Fibroblast of skin of left biceps (primary cell): ENCODE measurements at regions not wholly inside any gene's neighbourhood (a gene's known extent, or its start where the extent isn't known, plus 50 kb on each side); places are given as distances from the start of the nearest gene placed in this dataset.

ENCODE experiments used
- DNase-seq, 2 experiments: peaks; one replicate each; pipeline ENCODE4 v3.0.0-alpha.2; 2013; ENCODE audit warnings: low read depth in 2 of 2

GRCh38 chr5:2335733-2336515, 415.6 kb downstream of the IRX2 start:
- no peak for DNase-seq

- DNase-seq: no peak
Measured at GRCh38 chr5:2335125-2335732, 416.2 kb downstream of the IRX2 start.

GRCh38 chr5:2334719-2335118, 416.8 kb downstream of the IRX2 start:
- DNase-seq: no peak

GRCh38 chr5:2333291-2333690, 418.2 kb downstream of the IRX2 start:
- no peak for DNase-seq

- no peak for DNase-seq
Measured at GRCh38 chr5:2332521-2332920, 419.0 kb downstream of the IRX2 start.

GRCh38 chr5:2330325-2331130, 420.9 kb downstream of the IRX2 start:
- no peak for DNase-seq

GRCh38 chr5:2329741-2330140, 421.7 kb downstream of the IRX2 start:
- no peak for DNase-seq

- DNase-seq: no peak
Measured at GRCh38 chr5:2326601-2327000, 424.9 kb downstream of the IRX2 start.

GRCh38 chr5:2324788-2325187, 426.7 kb downstream of the IRX2 start:
- no peak for DNase-seq

- DNase-seq: no peak
Measured at GRCh38 chr5:2320611-2321010, 430.9 kb downstream of the IRX2 start.

- no peak for DNase-seq
Measured at GRCh38 chr5:2317540-2317939, 433.9 kb downstream of the IRX2 start.

GRCh38 chr5:2311851-2312250, 429.1 kb upstream of the IRX4 start:
- no peak for DNase-seq

- no peak for DNase-seq
Measured at GRCh38 chr5:2310946-2311345, 428.2 kb upstream of the IRX4 start.

GRCh38 chr5:2307631-2308030, 424.9 kb upstream of the IRX4 start:
- DNase-seq: no peak

- DNase-seq: no peak
Measured at GRCh38 chr5:2306711-2307110, 424.0 kb upstream of the IRX4 start.

- no peak for DNase-seq
Measured at GRCh38 chr5:2303431-2304100, 420.8 kb upstream of the IRX4 start.

- DNase-seq: no peak
Measured at GRCh38 chr5:2302169-2302568, 419.4 kb upstream of the IRX4 start.

- no peak for DNase-seq
Measured at GRCh38 chr5:2300861-2301574, 418.3 kb upstream of the IRX4 start.

- no peak for DNase-seq
Measured at GRCh38 chr5:2300421-2300820, 417.7 kb upstream of the IRX4 start.

GRCh38 chr5:2299388-2300220, 416.9 kb upstream of the IRX4 start:
- DNase-seq: no peak

GRCh38 chr5:2298781-2299180, 416.1 kb upstream of the IRX4 start:
- DNase-seq: no peak
